RPMI8226 (cell line): ENCODE measurements at regions not wholly inside any gene's neighbourhood (a gene's known extent, or its start where the extent isn't known, plus 50 kb on each side); places are given as distances from the start of the nearest gene placed in this dataset.

ENCODE experiments used
- DNase-seq: peaks from one replicate; pipeline ENCODE4 v3.0.0-alpha.2; 2015

DNA sequence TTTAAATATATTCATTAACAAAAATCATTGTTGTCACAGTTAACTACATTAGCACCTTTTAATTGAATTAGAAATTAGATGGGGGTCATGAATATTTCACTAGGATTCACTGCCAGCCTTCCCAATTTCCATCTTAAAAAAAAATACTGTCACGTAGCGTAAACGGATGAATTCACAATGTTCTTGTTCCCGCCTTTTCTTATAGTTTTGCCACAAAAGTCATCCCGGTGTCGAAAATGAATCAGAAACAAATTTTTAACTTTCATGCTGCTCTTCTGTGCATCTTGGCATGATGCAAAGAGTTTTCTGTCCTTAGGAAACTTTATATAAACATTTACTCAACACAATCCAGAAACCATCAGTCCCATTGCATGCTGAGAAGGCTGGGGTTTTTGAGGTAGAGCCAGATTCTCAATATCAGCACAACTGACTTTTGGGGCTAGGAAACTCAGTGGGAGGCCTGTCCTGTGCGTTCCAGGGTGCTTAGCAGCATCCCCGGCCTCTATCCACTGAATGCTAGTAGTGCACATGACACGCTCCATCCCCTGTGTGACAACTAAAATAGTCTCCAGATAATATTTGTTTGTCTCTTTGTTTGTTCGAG lies 252.9 kb upstream of the XYLT1 start:
- no peak for DNase-seq

DNA sequence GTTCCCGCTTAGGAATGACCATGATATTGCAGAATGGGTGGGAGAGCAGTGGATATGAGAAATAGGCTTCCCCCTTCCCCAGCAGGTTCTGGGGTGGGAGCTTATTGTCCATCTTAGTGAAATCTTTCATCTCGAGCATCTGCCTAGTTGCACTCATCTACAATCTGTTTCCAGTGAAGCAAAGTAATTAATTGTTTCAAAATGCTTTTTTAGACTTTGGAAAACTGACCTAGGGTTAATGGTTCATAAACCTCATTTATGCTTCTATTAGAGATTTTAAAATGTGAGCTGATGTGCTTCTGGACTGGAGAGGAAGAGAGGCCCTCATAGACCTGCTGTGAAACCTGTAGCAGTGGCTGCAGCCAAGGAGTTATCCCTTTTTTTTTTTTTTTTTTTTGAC lies 247.7 kb upstream of the XYLT1 start:
- no peak for DNase-seq

DNA sequence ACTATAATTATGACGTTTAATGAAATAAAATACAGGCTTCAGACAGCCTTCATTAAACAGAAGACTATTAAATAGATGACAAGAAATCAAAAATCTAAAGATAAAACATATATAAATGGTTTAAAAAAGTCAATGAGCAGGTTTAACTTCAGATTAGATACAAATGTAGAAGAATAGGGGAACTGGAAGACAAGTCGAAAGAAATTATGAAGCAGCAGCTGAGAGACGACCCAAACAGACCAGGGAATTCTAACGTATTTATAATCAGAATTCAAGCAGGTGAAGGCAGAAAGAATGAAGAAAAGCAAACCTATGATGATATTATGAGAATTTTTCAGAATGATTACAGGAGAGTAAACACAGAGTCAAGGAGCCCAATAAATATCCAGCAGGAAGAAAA lies 235.1 kb upstream of the XYLT1 start:
- no peak for DNase-seq

DNA sequence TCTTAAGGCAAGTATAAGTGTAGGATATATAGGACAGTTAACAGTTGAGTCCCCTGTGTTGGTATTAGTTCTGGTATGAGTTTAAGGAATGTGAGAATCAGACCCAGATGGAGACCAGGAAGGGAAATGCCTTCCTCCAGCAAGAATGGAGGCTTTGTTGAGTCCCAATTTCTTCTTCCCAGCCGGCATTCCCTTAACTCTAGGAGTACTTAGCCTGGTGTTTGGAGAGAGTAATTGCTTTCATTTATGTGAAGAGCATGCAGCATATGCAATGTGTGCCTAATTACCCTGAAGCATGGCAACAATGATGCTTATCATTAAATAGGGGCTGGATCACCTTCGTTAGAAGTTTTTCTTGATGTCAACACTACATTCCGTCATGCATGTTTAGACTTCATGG lies 225.9 kb upstream of the XYLT1 start:
- no peak for DNase-seq

DNA sequence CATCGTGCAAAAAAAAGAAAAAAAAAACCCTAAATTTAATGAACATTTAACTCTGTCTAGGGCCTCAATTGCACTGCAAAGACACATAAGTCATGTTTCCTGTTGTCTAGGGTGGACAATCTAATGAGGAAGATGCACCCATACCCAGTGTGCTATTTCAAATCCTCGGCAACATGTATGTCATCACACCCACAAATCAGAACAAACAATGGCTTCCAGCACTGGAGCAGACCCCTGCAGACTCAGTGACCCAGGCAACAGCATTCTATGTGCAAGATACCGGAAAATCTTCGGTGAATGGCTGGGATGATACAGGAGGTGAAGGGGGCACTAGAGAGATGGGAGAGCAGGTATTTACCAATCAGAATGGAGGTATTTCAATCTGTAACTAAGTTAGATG lies 221.7 kb upstream of the XYLT1 start:
- DNase-seq, result no peak

DNA sequence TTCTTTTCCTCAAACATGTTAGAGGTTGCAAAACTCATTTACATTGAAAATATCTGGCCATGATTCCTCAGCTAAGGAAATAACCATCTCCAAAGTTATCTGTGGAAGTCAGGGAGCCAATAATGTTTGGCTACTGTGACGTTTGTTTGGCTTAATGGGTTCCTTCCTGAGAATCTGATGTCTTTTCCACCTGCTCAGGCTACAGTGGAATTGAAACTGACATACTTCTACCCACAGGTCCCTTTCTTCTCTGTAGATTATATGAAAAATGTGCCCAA lies 221.1 kb upstream of the XYLT1 start:
- no peak for DNase-seq

DNA sequence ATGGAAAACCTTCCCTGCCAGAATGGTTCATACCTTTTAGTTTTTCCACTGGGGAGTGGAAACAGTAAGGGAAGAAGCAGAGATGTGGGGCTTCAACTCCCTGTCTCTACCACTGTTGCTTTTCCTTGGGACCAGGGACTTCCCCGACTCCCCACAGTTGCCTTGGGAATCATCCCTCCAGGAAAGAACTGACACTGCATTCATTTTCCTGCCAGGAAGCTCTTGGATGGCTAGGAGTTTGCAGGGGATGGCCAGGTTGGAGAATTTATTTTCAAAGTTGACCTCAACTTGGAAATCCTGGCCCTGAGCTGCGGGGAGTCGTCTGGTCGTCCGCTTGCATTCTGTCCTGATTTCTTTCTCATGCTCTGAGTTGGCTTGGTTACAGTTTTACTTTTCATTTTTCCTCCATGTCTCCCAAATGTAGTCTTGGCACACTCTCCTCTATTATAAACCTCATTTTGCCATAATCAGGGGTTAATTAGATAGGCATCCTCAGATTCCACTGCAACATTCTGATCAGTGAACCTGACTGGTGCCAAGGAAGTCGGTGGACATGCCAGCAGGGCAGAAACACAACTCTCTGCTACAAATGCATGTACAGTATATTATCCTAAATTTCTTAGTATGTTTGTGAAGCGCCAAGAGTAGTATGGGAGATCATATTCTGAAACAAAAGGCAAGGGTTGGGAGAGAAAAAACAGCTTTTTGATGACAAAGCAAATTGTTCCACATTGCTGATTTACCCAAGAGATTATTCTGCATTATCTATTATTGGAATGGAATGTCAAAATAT lies 220.5 kb upstream of the XYLT1 start:
- no peak for DNase-seq

DNA sequence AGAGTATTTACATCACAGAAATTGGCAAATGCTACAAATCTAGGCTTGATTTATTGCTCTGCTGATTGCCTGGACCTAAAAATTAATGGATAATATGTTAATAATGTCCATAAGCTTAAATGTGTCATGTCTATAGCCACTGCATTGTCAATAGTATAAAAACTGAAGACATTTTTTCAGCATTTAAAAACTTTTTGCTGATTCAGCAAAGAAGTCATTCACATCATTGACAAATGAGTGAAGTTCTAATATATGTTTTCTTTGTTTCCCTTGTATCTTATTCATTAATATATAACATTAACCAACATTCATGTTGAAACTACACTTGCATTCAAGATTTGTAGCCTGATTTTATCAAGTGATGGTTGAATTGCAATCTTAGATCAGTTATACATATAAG lies 214.7 kb upstream of the XYLT1 start:
- DNase-seq, result no peak

DNA sequence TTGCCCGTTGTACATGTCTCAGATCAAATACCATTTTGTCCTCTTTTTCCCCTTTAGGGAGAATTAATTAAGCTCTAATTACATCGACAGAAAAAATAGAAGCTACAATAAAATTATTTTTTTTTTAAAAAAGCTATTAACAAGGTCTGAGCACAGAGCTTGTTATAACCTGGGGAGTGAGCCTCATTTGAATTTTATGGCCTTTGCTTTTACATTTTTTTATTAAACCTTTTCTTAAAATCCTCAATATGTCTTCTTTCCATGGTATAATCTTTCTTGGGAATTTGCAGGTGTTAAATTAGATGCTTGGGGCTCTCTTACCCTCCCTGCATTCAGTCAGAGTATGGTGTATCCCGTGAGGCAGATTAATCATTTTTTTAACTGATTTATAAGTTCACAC lies 212.5 kb upstream of the XYLT1 start:
- DNase-seq, result no peak

DNA sequence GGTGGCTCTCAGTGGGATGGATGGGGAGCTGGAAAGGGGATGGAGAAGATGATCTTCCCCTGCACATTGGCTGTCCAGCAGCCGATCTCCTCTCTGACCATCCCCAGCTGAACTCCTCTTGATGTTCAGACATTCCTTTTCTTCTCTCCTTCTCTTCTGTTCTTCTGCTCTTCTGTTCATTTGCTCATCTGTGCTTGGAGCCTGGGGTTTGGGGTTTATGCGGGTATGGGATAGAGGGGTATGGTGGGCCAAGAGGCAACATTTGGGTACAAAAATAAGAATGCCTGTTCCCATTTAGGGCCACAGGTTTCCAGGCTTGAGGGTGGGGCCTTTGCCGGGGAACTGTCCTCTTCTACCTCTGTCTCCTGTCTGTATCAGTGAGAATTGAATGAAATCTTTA lies 205.4 kb upstream of the XYLT1 start:
- DNase-seq, result no peak

DNA sequence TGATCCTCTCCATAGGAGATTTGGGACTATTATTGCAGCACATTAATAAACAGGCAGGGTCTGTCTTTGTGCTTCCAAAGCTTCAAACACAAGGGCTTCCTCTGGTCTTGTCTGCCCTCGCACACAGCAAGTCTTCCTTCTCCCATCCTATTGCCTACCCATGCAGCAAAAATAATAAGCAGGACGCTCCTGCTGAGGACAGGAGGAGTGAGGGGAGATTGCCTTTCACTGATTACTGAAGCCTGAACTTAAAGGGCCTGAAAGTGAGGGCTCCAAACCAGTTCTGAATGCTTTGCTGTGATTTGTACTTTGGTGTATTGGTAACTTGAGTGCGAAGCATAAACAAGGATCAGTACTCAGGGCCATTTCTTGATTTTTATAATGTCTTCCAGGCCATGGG lies 197.6 kb upstream of the XYLT1 start:
- DNase-seq, result no peak

DNA sequence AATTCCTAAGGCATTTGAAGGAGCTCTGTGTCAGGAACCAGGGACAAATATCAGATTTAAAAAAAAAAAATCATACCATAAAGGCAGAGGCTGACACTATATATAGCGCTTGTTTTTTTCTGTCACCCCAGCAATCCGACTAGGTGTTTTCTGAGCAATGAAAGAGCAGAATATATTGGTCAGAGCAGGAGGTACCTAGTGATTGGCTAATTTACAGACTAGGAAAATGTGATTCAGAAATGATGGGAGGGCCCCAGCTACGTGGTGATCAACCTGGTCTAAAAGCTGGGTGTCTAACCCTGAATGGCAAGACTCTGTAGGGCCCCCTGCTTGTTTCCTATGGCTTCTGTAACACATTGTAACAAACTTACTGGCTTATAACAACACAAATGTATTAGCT lies 195.5 kb upstream of the XYLT1 start:
- DNase-seq, result no peak

DNA sequence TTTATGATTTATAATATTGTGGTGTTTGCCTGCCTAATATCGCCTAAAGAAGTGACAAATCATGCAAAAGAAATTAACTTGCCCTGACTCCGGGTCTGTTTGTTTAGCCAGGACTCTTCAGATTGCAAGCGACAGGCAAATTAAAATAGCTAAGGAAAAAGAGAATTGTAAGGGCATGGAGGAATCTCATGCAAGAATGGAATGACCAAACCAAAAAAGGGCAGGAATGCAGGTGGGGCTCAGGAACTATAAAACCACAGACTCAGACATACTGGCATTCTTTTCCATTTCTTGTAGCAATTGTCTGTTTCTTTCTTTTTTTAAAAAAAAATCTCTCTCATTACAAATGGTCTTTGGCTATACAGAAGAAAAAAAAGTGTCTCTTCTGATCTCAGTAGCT lies 188.1 kb upstream of the XYLT1 start:
- DNase-seq, result no peak

DNA sequence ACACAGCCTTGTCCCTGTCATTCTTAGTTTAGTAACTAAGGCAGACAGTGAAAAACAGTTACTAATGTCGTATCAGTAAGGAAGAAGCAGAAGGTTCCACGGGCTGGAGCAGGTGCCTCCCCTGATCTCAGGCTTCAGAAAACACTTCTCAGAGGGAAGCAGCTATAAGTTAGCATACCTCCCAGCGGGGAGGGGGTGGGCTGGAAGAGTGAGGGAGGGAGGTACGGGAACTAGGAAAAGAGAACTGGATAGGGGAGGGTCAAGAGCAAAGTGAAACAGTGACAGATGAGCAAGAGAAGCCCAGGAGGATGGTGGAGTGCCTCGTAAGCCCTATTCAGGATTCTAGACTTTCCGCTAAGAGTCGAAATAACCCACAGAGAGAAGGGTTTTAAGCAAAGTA lies 186.3 kb upstream of the XYLT1 start:
- no peak for DNase-seq

DNA sequence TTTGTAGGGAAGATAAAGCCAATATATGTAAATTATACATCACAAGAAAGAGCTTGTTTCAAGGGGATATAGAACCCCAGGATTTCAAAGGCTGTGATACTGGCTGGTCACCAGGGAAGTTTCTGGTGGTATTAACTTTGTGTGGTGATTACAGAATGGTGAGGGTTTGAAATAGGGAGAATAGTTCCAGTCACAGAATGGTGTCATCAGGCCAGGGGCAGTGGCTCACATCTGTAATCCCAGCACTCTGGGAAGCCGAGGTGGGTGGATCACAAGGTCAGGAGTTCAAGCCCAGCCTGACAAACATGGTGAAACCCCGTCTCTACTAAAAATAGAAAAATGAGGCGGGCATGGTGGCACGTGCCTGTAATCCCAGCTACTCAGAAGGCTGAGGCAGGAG lies 183.8 kb upstream of the XYLT1 start:
- DNase-seq, result no peak

DNA sequence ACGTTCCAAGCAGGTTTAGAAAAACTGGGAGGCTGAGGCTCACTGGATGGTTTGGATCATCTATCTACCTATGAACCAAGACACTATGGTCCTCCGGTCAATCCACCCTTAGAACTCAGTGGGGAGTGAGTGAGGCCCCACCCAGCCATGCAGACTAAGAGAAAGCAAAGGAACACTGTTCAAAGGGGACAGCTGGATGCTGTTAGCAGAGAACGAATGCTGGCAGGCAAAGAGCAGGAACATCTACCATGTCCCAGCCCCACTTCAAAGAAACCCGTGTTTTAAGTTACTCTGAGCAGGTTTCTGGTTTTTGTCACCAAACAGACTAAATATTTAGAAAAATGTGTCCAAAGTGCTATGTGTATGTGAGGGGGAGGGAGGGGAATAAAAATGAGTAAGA lies 183.4 kb upstream of the XYLT1 start:
- no peak for DNase-seq

DNA sequence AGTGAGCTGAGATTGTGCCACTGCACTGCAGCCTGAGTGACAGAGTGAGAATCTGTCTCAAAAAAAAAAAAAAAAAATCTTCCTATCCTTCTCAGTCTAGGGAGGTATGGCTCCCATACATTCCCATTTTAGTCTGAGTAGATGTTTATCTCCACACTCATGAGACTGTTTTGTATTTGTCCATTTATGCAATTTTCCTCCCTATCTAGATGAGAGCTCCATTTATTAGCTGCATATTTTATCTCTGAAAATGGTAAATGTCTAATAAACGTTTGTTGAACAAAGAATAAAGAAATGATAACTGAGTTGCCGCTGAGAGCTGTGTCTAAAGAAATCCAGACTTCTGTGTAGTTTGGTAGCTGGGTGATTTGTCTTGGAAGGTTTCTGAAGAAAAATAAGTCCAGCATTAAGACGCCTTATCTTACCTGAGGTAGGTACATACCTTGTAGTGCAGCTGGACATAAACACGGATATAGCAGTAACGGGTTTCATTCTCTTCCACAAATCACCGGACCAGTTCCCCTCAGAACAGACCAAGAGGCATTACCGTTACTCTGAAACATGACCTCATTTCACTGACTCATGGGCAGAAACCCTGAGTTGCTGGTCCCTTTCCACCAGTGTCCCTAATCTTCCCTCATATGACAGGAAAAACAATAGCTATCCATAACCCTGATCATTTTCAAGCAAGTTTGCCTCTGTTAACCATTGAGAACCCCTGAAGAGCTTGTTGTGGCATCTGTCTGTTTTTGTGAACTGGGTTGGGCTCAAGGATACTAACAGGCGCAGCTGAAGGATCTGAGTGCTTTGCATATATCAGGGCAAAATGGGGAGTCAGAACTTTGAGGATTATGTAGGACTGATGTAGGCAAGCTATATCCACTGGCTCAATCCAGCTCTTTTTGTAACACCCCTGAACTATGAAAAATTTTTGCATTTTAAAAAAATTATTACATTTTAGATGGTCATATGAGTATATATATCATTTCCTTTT lies 177.4 kb upstream of the XYLT1 start:
- DNase-seq, result no peak

DNA sequence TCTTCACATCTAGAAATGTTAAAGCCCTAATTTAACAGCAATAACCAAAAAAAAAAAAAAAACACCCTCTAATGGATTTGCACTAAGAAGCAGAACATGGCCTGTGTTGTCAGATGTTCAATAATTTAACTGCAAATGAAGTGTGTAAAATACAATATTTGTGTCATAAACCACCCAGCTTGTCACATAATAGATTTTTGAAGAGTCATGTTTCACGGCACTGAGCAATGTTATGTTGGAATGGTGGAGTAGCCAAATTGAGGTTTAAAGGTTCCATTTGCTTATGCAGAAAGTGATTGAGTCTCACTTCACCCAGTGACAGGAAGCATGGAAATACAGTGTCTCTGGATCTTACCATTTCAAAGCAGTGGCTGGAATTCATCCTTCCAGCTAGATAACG lies 173.2 kb upstream of the XYLT1 start:
- DNase-seq, result no peak

DNA sequence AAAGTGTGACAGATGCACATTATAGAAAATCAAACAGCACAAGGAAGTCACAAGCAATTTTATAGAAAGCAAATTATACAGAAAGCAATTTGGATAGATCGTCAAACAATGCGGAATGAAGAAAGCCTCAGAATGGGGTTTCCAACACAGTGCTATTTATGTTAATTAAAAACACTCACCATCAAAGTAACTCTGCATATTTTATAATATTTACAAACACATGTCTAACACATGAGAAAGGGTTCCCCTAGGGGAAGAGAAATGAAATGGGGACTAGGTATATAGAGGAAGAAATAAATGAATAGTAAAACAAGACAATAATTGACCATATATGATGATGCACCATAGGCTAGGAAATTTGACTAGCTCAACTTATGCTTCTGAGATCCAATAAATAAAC lies 171.2 kb upstream of the XYLT1 start:
- no peak for DNase-seq

DNA sequence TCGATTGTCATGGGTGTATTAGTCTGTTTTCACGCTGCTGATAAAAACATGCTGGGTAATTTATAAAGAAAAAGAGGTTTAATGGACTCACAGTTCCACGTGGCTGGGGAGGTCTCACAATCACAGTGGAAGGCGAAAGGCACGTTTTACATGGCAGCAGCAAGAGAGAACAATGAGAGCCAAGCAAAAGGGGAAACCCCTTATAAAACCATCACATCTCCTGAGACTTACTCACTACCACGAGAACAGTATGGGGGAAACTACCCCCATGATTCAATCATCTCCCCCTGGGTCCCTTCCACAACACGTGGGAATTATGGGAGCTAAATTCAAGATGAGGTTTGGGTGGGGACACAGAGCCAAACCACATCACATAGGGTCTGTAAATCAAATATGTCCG lies 167.4 kb upstream of the XYLT1 start:
- no peak for DNase-seq

DNA sequence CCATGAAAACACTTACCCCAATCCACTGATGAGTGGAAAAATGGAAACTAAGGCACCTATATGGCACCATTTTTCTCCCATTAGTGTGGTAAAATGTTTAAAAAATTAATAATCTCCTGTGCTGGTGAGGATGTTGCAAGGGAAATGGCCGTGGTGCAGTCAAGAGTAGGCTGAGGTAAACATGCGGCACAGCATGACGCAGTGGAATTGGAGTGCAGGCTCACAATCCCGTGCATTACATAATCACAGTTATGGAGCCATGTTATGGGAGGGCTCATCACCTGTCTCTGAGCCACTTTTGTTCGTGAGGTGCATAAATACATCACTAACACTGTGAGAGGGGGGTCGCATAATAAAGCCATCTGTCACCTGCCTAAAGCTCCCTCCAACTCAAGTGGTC lies 164.4 kb upstream of the XYLT1 start:
- no peak for DNase-seq

DNA sequence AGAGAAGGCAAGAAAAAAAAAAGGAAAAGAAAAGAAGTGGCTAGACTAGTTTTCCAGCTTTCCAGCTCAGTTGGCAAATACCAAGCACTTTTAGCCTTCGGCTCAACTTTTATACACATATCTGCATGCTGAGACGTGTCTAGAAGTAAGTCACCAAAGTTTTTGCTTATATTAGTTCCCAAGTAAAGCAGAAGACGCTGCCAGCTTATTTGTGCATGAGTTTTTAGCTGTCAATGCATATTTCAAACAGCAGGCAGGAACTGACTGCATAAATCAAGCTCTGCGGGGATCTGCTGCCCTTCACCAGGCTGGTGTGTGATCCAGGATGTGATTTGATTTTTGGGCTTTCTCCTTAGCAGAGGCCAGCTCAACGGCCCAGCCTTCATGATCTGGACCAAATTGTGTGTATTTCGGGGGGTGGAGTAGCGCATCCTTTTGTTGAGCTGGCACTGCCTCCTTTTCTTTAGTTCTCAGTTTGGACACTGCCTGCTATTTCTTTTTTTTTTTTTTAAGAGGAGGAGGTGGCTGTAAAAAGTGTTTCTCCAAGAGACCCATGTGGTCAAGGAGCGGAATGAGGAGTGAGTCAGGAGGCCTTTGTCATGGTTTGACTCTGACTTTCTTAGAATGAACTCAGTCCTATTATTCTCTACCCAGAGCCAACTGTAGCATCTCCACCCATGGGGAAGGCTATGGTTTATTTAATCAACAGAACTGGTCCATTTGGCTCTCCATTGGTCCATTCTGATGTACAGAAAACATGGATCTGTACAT lies 162.6 kb upstream of the XYLT1 start:
- no peak for DNase-seq

DNA sequence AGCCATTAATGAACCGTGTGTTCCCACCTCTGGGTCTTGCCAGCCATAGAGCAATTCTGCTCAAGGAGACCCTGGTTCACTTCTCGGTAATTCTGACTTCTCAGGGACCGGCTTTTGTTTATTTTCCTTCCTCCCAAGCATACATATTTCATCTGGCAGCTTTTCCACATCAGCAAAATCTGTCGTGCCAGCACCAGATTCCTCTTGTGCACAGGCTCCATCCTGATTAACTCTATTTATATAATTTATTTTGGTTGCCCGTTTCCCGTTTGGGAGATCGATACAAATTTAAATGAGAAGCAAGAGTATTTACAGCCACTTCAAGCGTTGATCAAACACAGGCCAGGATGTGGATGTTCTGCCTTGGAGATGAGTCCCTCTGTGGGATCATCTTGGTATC lies 161.9 kb upstream of the XYLT1 start:
- no peak for DNase-seq
